Smooth muscle cell (in vitro differentiated cells): ENCODE measurements at regions not wholly inside any gene's neighbourhood (a gene's known extent, or its start where the extent isn't known, plus 50 kb on each side); places are given as distances from the start of the nearest gene placed in this dataset.

Experiments used
- DNase-seq: peaks from one replicate; lab custom pipeline; 2025; ENCODE audit not compliant: unreplicated experiment; lab: John Stamatoyannopoulos, UW
- H2AFZ ChIP-seq: fragments of 200-600 bp; sonication (generic); 2 replicates; pipeline ENCODE4 v1.6.0; 2016; ENCODE audit warnings: antibody characterized with exemption, low read depth, mild to moderate bottlenecking
- H3F3A ChIP-seq: fragments of 200-600 bp; sonication (generic); 2 replicates; pipeline ENCODE4 v1.6.0; 2017; ENCODE audit warnings: antibody characterized with exemption, low read depth
- H3K27ac ChIP-seq: fragments of 200-600 bp; sonication (generic); 2 replicates; pipeline ENCODE4 v1.5.1; 2016; ENCODE audit warnings: low read depth, mild to moderate bottlenecking
- H3K27me3 ChIP-seq: fragments of 200-600 bp; sonication (generic); 2 replicates; pipeline ENCODE4 v1.6.1; 2016; ENCODE audit warnings: low read depth, mild to moderate bottlenecking
- H3K36me3 ChIP-seq: fragments of 200-600 bp; sonication (generic); 2 replicates; pipeline ENCODE4 v1.5.1; 2016; ENCODE audit warnings: low read depth
- H3K4me1 ChIP-seq: fragments of 200-600 bp; sonication (generic); 2 replicates; pipeline ENCODE4 v1.5.1; 2016; ENCODE audit warnings: low read depth
- H3K4me2 ChIP-seq: fragments of 200-600 bp; sonication (generic); 2 replicates; pipeline ENCODE4 v1.6.0; 2016; ENCODE audit warnings: mild to moderate bottlenecking
- H3K4me3 ChIP-seq: fragments of 200-600 bp; sonication (generic); 2 replicates; pipeline ENCODE4 v1.5.1; 2016; ENCODE audit warnings: mild to moderate bottlenecking
- H3K79me2 ChIP-seq: fragments of 200-600 bp; sonication (generic); 2 replicates; pipeline ENCODE4 v1.6.0; 2016; ENCODE audit warnings: low read depth, mild to moderate bottlenecking
- H3K9ac ChIP-seq: fragments of 200-600 bp; sonication (generic); 2 replicates; pipeline ENCODE4 v1.6.0; 2016; ENCODE audit warnings: low read depth
- H3K9me3 ChIP-seq: fragments of 200-600 bp; sonication (generic); replicated peaks from 2 replicates; pipeline ENCODE4 v1.5.1; 2016; ENCODE audit warnings: low read depth
- H4K20me1 ChIP-seq: fragments of 200-600 bp; sonication (generic); 2 replicates; pipeline ENCODE4 v1.6.0; 2016; ENCODE audit warnings: low read depth
- CTCF ChIP-seq: fragments of 200-600 bp; sonication (generic); IDR thresholded peaks from 2 replicates; pipeline ENCODE4 v1.5.1; 2017; ENCODE audit warnings: borderline replicate concordance, mild to moderate bottlenecking, antibody characterized with exemption; ENCODE audit not compliant: insufficient read depth, poor library complexity, severe bottlenecking
- WGBS: methylation state at CpG from one replicate; pipeline ENCODE4 v1.1.7; 2016; ENCODE audit warnings: low lambda C conversion rate; 5-methylcytosine and 5-hydroxymethylcytosine counted together

- H3F3A ChIP-seq: no peaks in the 10 kb centered on the region
- H3K4me2 ChIP-seq: no peak overlapping the region
- no peaks in the 10 kb centered on the region for H3K4me1 ChIP-seq
- H3K27ac ChIP-seq: no peak overlapping the region
- no peak overlapping the region for H3K4me3 ChIP-seq
- no peak for DNase-seq
- H3K79me2 ChIP-seq: no peaks in the 10 kb centered on the region
- H4K20me1 ChIP-seq: no peaks in the 10 kb centered on the region
- H3K27me3 ChIP-seq: no peaks in the 10 kb centered on the region
- WGBS: 84% methylated on average over 15 of the region's 15 CpGs
- no peaks in the 10 kb centered on the region for H3K9me3 ChIP-seq
- TF ChIP-seq CTCF: no peak
- no peaks in the 10 kb centered on the region for H3K36me3 ChIP-seq
- no peak overlapping the region for H2AFZ ChIP-seq
- H3K9ac ChIP-seq: no peak overlapping the region
These were observed 505.4 kb downstream of the EIPR1 start for GRCh38 chr2:2872309-2872617.

- Histone ChIP-seq H3K79me2 (no peaks in the 10 kb centered on the region), H3K27ac (no peak overlapping the region), H3K36me3 (no peaks in the 10 kb centered on the region), H4K20me1 (no peaks in the 10 kb centered on the region), H3K4me3 (no peak overlapping the region), H3K9me3 (no peaks in the 10 kb centered on the region), H3K27me3 (no peaks in the 10 kb centered on the region), H2AFZ (no peak overlapping the region), H3K9ac (no peak overlapping the region), H3K4me1 (no peaks in the 10 kb centered on the region), H3F3A (no peaks in the 10 kb centered on the region), H3K4me2 (no peak overlapping the region)
- no peak for DNase-seq
- 91% methylated on average over 22 of the region's 22 CpGs for WGBS
- TF ChIP-seq CTCF: no peak
These were observed 505.9 kb downstream of the EIPR1 start for GRCh38 chr2:2871480-2872308.

GRCh38 chr2:2870106-2870505, 507.5 kb downstream of the EIPR1 start:
- no peaks in the 10 kb centered on the region for H3K79me2 ChIP-seq
- no peaks in the 10 kb centered on the region for H3K27me3 ChIP-seq
- H2AFZ ChIP-seq: no peak overlapping the region
- H3K9ac ChIP-seq: no peak overlapping the region
- no peaks in the 10 kb centered on the region for H3K9me3 ChIP-seq
- no peak for DNase-seq
- 73% methylated on average over 5 of the region's 5 CpGs for WGBS
- no peaks in the 10 kb centered on the region for H3F3A ChIP-seq
- H3K36me3 ChIP-seq: no peaks in the 10 kb centered on the region
- no peak overlapping the region for H3K27ac ChIP-seq
- no peak overlapping the region for H3K4me3 ChIP-seq
- H3K4me1 ChIP-seq: no peaks in the 10 kb centered on the region
- H4K20me1 ChIP-seq: no peaks in the 10 kb centered on the region
- TF ChIP-seq CTCF: no peak
- H3K4me2 ChIP-seq: no peak overlapping the region

GRCh38 chr2:2869553-2869952, 508.1 kb downstream of the EIPR1 start:
- H2AFZ ChIP-seq: no peak overlapping the region
- no peaks in the 10 kb centered on the region for H3K4me1 ChIP-seq
- WGBS: 91% methylated on average over 9 of the region's 9 CpGs

More at GRCh38 chr2:2869553-2869952, 508.1 kb downstream of the EIPR1 start:
- no peak for TF ChIP-seq CTCF
- Histone ChIP-seq H3K4me3 (no peak overlapping the region), H4K20me1 (no peaks in the 10 kb centered on the region), H3K36me3 (no peaks in the 10 kb centered on the region), H3F3A (no peaks in the 10 kb centered on the region), H3K27me3 (no peaks in the 10 kb centered on the region), H3K9me3 (no peaks in the 10 kb centered on the region), H3K4me2 (no peak overlapping the region), H3K9ac (no peak overlapping the region), H3K27ac (no peak overlapping the region), H3K79me2 (no peaks in the 10 kb centered on the region)
- DNase-seq: no peak
